ENCODE measurements at regions not wholly inside any gene's neighbourhood (a gene's known extent, or its start where the extent isn't known, plus 50 kb on each side); places are given as distances from the start of the nearest gene placed in this dataset.

- TF ChIP-seq POLR2A (IDR thresholded peaks at IDR 0.05) (no peak), CTCF (IDR thresholded peaks at IDR 0.05) (no peak), POLR2AphosphoS5 (IDR thresholded peaks at IDR 0.05; ENCODE audit: insufficient read depth in 1 of 2, low read depth in 1 of 2) (no peak)
These were observed 138.8 kb downstream of the DACT1 start for GRCh38 chr14:58776516-58776915.

Data from vagina (tissue), 2 donors.